Uterus (tissue), 3 donors: ENCODE measurements at regions not wholly inside any gene's neighbourhood (a gene's known extent, or its start where the extent isn't known, plus 50 kb on each side); places are given as distances from the start of the nearest gene placed in this dataset.

Source experiments
- DNase-seq, 2 donors: peaks; one replicate each; pipeline ENCODE4 v3.0.0-alpha.2; 2019 to 2020
- H3K27ac ChIP-seq, 2 donors: fragments of 200-600 bp; sonication (generic); 1 replicate in 1 of 2; 2 replicates in 1 of 2; pipeline ENCODE4 v1.5.1; 2016 to 2018
- H3K27me3 ChIP-seq, 2 donors: fragments of 200-600 bp; sonication (generic); one replicate each; pipeline ENCODE4 v1.5.1; 2018 to 2019; ENCODE audit warnings: control low read depth in 1 of 2
- H3K36me3 ChIP-seq, 2 donors: fragments of 200-600 bp; sonication (generic); one replicate each; pipeline ENCODE4 v1.5.1; 2019; ENCODE audit warnings: control low read depth in 1 of 2
- H3K4me1 ChIP-seq, 2 donors: fragments of 200-600 bp; sonication (generic); one replicate each; pipeline ENCODE4 v1.5.1; 2018 to 2019; ENCODE audit warnings: control low read depth in 1 of 2
- H3K4me3 ChIP-seq, 2 donors: fragments of 200-600 bp; sonication (generic); 1 replicate in 1 of 2; 2 replicates in 1 of 2; pipeline ENCODE4 v1.5.1; 2018 to 2019; ENCODE audit warnings: mild to moderate bottlenecking in 1 of 2
- H3K9me3 ChIP-seq, 2 donors: fragments of 200-600 bp; sonication (generic); one replicate each; pipeline ENCODE4 v1.5.1; 2019; ENCODE audit warnings: control low read depth in 1 of 2
- POLR2A ChIP-seq, 2 donors: fragments of 450-650 bp; IDR thresholded peaks; one replicate each; pipeline ENCODE4 v1.6.1; 2016; ENCODE audit warnings: antibody characterized with exemption in 2 of 2, mild to moderate bottlenecking in 1 of 2, moderate library complexity in 1 of 2
- intact Hi-C: fragments of 100-400 bp; cut with DNase I; formaldehyde crosslinking; loops from one replicate; pipeline ENCODE4 v1.15.1; 2023; ENCODE audit warnings: low total_unique reads
- TF ChIP-seq, protein P1 (sequence below), 4 experiments: fragments of 200-600 bp in 2 of 4; fragments of 450-650 bp in 2 of 4; sonication (generic) in 2 of 4; IDR thresholded peaks; one replicate each; pipeline ENCODE4 v1.5.1; 2016 to 2019; ENCODE audit warnings: antibody characterized with exemption in 4 of 4, mild to moderate bottlenecking in 2 of 4, moderate library complexity in 1 of 4
- donor health status: DM: yes; HTN: yes; CAD: no.

DNA sequence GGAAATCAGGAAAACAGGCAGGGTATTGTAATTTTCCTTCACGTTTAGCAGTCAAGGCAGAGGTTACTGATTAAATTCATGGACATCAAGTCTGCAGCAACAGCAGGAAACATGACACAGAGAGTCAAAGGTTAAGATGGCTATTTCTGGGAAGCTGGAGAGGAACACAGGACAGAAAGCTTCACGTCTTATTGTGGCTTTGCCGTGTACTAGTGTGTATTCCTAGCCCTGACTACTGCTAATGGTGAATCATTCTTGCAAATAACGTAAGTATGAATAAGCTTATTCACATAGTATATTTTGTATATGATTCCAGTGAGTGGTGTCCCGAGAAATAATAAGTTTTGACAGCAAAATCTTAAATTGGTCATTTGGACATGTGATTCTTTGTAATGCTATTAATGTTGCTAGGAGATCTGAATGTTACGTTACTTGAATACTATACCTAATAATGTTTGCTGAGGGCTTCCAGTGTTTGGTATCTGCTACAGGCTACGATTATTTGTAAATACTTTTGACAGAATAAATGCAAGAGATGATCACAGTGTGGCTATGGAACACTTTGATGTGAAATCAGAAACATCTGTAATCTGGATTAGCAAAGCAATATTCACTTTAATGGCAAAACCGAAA is 77.4 kb downstream of the DISP1 start:
- no peak overlapping the region for H3K4me3 ChIP-seq
- no peaks in the 10 kb centered on the region for H3K4me1 ChIP-seq
- H3K36me3 ChIP-seq: no peaks in the 10 kb centered on the region
- H3K27me3 ChIP-seq: no peaks in the 10 kb centered on the region
- intact Hi-C loops: no loop called here
- no peak for DNase-seq
- H3K27ac ChIP-seq: no peak overlapping the region
- TF ChIP-seq, protein P1, sequence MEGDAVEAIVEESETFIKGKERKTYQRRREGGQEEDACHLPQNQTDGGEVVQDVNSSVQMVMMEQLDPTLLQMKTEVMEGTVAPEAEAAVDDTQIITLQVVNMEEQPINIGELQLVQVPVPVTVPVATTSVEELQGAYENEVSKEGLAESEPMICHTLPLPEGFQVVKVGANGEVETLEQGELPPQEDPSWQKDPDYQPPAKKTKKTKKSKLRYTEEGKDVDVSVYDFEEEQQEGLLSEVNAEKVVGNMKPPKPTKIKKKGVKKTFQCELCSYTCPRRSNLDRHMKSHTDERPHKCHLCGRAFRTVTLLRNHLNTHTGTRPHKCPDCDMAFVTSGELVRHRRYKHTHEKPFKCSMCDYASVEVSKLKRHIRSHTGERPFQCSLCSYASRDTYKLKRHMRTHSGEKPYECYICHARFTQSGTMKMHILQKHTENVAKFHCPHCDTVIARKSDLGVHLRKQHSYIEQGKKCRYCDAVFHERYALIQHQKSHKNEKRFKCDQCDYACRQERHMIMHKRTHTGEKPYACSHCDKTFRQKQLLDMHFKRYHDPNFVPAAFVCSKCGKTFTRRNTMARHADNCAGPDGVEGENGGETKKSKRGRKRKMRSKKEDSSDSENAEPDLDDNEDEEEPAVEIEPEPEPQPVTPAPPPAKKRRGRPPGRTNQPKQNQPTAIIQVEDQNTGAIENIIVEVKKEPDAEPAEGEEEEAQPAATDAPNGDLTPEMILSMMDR (IDR thresholded peaks at IDR 0.05): no peak
- no peak for TF ChIP-seq POLR2A (IDR thresholded peaks at IDR 0.05)
- H3K9me3 ChIP-seq: no peaks in the 10 kb centered on the region

DNA sequence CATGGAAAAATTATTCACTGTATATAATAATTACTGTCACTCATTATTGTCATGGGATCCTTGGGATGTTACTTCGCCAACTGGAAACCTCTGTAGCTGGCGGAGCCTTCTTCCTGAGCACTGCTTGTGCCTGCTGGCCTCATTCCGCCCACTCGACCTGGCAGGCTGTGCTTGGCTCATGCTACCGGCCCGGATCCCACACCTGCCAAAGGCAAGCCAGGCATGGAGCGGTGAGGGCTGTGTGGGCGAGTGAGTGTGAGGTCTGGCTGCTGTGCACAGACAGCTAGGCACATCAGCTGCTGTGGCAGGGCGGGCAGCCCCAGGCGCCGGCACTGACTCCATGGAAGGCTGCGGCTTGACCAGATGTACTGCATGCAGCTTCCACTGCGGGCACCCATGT is 78.4 kb downstream of the DISP1 start:
- H3K27ac ChIP-seq: no peak overlapping the region
- no peaks in the 10 kb centered on the region for H3K36me3 ChIP-seq
- H3K27me3 ChIP-seq: no peaks in the 10 kb centered on the region
- TF ChIP-seq, protein P1 (IDR thresholded peaks at IDR 0.05): no peak
- no peak for TF ChIP-seq POLR2A (IDR thresholded peaks at IDR 0.05)
- intact Hi-C loops: no loop called here
- H3K4me3 ChIP-seq: no peak overlapping the region
- H3K4me1 ChIP-seq: no peaks in the 10 kb centered on the region
- H3K9me3 ChIP-seq: no peaks in the 10 kb centered on the region
- no peak for DNase-seq

DNA sequence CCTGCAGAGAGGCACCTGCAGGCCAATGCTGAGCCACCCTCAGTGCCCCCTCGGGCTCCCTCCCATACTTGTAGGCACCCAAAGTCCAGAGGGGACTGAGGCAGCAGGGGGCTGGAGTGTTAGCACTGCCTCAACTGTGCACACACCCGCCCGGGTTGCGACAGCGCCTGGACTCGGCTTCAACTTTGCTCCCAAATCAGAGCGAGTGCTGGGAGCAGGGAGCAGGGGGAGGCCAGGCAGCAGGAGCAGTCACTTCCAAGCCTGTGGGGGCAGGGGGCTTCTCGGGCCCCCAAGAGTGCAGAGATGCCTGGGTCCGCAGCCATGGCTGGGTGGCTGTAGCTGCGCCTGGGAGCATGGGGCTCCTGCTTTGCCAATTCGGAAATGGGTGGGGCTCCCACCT is 79.5 kb downstream of the DISP1 start:
- H3K9me3 ChIP-seq: no peaks in the 10 kb centered on the region
- no peak overlapping the region for H3K27ac ChIP-seq
- no peaks in the 10 kb centered on the region for H3K36me3 ChIP-seq
- intact Hi-C loops: no loop called here
- H3K4me3 ChIP-seq: no peak overlapping the region
- H3K27me3 ChIP-seq: no peaks in the 10 kb centered on the region
- no peak for DNase-seq
- TF ChIP-seq POLR2A (IDR thresholded peaks at IDR 0.05): no peak
- TF ChIP-seq, protein P1 (IDR thresholded peaks at IDR 0.05): no peak
- H3K4me1 ChIP-seq: no peaks in the 10 kb centered on the region

DNA sequence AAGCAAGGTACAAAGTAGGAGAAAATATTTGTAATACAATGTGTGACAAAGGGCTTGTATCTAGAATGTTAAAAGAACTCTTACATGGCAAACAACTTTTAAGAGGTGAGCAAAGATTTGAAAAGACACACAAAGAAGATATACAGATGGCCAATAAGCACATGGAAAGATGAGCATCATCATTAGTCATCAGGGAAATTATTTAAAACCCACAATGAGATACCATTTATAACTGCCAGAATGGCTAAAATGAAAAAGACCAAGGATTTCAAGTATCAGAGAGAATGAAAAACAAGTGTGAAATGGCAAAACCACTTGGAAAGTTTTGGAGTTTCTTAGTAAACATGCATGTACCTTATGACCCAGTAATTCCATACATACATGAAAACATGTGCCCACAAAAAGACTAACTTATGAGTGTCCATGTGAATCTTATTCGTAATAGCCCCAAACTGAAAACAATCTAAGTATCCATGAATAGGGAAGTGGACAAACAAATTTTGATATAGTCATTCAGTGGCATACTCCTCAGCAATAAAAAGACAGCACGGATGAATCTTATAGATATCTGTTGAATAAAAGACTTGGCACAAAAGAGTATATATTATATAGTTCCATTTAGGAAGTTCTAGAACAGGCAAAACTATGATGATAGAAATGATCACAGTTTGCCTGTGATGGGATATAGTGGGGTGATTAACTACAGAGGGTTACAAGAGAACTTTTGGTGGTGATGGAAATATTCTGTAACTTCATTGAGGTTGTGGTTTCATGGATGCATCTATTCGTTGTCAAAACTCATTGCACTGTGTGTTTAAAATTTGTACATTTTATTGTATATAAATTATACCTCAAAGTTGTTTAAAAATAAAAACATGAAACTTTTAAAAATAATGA is 82.0 kb downstream of the DISP1 start:
- intact Hi-C loops: no loop called here
- peak overlapping the region in 1 of 2 donors; percentile 60 for H3K27ac ChIP-seq
- no peaks in the 10 kb centered on the region for H3K36me3 ChIP-seq
- no peaks in the 10 kb centered on the region for H3K9me3 ChIP-seq
- H3K27me3 ChIP-seq: no peaks in the 10 kb centered on the region
- no peak for TF ChIP-seq POLR2A (IDR thresholded peaks at IDR 0.05)
- TF ChIP-seq, protein P1 (IDR thresholded peaks at IDR 0.05): no peak
- H3K4me3 ChIP-seq: no peak overlapping the region
- H3K4me1 ChIP-seq: no peaks in the 10 kb centered on the region
- no peak for DNase-seq

DNA sequence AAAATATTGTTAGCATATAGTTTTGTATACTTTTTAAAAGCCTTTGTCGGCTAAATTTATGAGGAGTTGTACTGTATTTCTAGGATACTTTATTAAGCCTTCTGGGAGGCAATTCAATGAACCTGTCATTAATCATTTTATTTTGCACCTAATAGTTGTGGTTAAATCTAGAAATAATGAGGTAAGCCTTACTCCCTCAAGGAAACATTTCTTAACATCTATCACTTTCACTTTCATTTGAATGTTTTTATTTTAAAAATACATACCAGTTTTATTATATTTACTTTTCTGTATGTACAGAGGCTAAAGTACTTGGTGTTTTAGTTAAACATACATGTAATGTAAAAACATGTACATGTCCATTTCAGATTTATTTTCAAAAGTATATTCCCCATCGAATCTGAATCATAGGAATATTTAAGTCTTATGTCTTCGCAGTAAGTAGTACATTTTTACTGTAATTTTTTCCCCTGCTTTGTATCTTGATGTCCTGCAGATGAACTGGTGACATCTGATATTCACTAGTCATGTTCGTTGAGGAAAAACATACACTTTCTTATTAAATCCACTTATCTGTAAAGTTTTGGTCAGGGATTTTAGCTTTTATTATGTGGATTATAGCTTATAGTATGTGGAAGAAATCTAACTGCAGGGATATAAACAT is 82.8 kb downstream of the DISP1 start:
- no peak for DNase-seq
- Histone ChIP-seq H3K4me1 (no peaks in the 10 kb centered on the region), H3K9me3 (no peaks in the 10 kb centered on the region), H3K36me3 (no peaks in the 10 kb centered on the region), H3K27me3 (no peaks in the 10 kb centered on the region), H3K4me3 (peak overlapping the region in 1 of 2 donors; percentile 21), H3K27ac (peak overlapping the region; percentile 22 to 60)
- intact Hi-C loops: no loop called here
- no peak for TF ChIP-seq POLR2A (IDR thresholded peaks at IDR 0.05)
- TF ChIP-seq, protein P1 (IDR thresholded peaks at IDR 0.05): no peak
